Fibroblast of pulmonary artery (primary cell): ENCODE measurements at regions not wholly inside any gene's neighbourhood (a gene's known extent, or its start where the extent isn't known, plus 50 kb on each side); places are given as distances from the start of the nearest gene placed in this dataset.
"Not testable (repeated sequence)": the region's sequence is repeated elsewhere in the genome, so short reads cannot be mapped to it uniquely, and the experiment has no call there.

Experiments used
- DNase-seq: peaks from one replicate; pipeline ENCODE4 v3.0.0-alpha.2; 2010; ENCODE audit warnings: low read depth
- H3K4me3 ChIP-seq: replicated peaks from 2 replicates; pipeline ENCODE4 v1.5.1; 2011; ENCODE audit warnings: low read depth, mild to moderate bottlenecking, control low read depth, low read length, moderate library complexity
- TF ChIP-seq, protein P1 (sequence below): IDR thresholded peaks from 2 replicates; pipeline ENCODE4 v1.5.1; 2011; ENCODE audit warnings: mild to moderate bottlenecking, control low read depth, low read length, inconsistent platforms; ENCODE audit errors: missing control alignments

GRCh38 chr5:19098434-19098833 lies 889.6 kb downstream of the CDH18 start:
- H3K4me3 ChIP-seq = no peak overlapping the region
- TF ChIP-seq, protein P1, sequence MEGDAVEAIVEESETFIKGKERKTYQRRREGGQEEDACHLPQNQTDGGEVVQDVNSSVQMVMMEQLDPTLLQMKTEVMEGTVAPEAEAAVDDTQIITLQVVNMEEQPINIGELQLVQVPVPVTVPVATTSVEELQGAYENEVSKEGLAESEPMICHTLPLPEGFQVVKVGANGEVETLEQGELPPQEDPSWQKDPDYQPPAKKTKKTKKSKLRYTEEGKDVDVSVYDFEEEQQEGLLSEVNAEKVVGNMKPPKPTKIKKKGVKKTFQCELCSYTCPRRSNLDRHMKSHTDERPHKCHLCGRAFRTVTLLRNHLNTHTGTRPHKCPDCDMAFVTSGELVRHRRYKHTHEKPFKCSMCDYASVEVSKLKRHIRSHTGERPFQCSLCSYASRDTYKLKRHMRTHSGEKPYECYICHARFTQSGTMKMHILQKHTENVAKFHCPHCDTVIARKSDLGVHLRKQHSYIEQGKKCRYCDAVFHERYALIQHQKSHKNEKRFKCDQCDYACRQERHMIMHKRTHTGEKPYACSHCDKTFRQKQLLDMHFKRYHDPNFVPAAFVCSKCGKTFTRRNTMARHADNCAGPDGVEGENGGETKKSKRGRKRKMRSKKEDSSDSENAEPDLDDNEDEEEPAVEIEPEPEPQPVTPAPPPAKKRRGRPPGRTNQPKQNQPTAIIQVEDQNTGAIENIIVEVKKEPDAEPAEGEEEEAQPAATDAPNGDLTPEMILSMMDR = no peak
- no peak for DNase-seq

DNA sequence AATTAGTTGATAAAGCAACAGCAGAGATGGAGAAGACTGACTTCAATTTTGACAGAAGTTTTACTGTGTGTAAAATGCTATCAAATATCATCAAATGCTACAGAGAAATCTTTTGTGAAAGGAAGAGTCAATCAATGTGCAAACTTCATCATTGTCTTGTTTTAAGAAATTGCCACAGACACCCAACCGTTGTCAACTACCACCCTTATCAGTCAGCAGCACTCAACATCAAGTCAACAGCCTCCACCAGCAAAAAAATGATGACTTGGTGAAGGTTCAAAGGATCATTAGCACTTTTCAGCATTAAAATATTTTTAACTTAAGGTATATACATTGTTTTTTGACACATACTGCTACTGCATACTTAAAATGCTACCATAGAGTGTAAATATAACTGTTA lies 888.8 kb downstream of the CDH18 start:
- no peak for DNase-seq
- H3K4me3 ChIP-seq = no peak overlapping the region
- TF ChIP-seq, protein P1 = no peak

DNA sequence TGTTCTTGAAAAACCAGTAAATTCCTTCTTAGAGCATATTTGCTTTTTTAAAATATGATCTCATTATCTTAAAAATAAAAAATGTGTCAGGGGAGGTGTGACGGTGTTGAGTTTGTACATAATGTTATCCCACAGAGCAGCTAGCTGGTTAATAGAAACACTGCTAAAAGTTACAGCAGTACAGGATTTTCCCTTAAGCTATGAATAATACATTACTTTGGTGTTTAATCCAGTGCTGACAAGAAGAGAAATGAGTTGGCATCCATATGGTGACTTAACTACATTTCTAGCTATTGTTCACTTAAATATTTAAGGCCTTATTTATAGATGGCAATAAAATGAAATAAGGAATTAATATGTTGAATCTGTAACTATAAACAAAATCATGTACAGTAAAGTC lies 883.1 kb downstream of the CDH18 start:
- H3K4me3 ChIP-seq = no peak overlapping the region
- no peak for DNase-seq
- TF ChIP-seq, protein P1 = no peak

DNA sequence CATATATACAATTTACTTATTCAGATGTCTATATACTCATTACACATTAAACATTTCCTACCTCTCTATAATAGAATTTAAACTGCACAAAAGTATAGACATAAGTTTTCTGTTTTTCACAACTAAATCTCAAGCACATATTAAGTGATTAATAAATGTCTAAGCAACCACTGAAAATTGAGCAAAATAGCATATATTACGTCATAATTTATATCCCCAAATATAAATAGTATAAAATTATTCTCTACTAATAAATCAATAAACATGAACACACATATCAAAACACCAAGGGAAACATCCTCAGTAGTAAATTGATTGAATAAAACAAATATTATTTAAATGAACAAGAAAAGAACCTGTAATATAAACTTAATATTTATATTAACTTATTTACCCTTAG lies 865.1 kb downstream of the CDH18 start:
- TF ChIP-seq, protein P1 = no peak
- H3K4me3 ChIP-seq = no peak overlapping the region
- DNase-seq = no peak

DNA sequence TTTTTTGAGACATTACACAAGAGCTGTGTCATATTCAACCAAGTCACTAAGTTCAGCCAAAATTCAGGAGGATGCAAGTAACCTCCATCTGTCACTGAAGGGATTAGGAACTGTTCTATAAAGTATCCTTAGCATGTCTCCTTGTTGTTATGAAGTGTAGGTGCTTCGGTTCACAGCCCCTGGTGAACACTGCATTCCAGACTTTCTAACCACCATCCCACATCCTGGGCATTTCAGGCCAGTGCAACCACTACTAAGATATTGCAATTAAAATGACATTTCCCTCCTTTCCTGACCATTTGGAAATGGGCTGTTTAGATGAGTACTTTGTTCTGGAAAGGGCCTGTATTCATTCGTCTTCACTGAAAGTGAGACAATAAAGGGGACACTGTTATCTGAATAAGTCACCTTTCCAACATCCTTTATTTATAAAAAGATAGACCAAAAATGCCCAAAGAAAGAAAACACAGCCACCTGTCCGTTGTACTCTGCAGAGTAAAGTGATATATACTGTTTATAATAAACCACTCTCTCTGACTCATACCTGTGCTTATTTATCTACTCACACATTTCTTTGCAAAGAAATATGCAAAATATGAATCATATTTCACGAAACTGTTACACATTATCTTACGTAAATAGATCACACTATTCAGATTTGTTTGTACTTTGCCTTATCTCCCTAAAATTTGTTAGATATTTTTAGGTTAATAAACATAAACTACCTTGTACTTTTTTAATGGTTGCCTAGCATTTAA lies 861.9 kb downstream of the CDH18 start:
- H3K4me3 ChIP-seq = no peak overlapping the region
- TF ChIP-seq, protein P1 = no peak
- no peak for DNase-seq

- DNase-seq = no peak
- H3K4me3 ChIP-seq = no peak overlapping the region
- TF ChIP-seq, protein P1 = no peak
Measured at GRCh38 chr5:19140276-19140675, 847.7 kb downstream of the CDH18 start.

DNA sequence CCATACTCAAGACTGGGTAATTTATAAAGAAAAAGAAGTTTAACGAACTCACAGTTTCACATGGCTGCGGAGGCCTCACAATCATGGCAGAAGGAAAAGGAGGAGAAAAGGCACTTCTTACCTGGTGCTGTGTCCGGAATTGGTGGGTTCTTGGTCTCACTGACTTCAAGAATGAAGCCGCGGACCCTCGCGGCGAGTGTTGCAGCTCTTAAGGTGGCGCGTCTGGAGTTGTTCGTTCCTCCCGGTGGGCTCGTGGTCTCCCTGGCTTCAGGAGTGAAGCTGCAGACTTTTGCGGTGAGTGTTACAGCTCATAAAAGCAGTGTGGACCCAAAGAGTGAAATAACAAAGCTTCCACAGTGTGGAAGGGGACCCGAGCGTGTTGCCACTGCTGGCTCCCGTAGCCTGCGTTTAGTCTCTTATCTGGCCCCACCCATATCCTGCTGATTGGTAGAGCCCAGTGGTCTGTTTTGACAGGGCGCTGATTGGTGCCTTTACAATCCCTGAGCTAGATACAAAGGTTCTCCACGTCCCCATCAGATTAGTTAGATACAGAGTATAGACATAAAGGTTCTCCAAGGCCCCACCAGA lies 846.0 kb downstream of the CDH18 start:
- not testable (repeated sequence) for DNase-seq, H3K4me3 ChIP-seq

DNA sequence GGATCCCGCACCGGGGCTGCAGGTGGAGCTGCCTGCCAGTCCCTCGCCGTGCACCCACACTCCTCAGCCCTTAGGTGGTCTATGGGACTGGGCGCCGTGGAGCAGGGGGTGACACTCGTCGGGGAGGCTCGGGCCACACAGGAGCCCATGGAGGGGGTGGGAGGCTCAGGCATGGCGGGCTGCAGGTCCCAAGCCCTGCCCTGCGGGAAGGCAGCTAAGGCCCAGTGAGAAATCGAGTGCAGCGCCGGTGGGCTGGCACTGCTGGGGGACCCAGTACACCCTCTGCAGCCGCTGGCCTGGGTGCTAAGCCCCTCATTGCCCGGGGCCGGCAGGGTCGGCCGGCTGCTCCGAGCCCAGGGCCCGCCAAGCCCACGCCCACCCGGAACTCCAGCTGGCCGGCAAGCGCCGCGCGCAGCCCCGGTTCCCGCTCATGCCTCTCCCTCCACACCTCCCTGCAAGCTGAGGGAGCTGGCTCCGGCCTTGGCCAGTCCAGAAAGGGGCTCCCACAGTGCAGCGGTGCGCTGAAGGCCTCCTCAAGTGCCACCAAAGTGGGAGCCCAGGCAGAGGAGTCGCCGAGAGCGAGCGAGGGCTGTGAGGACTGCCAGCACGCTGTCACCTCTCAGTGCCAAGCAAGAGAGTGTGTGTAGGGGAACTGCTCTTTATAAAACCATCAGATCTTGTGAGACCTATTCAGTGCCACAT lies 845.1 kb downstream of the CDH18 start:
- H3K4me3 ChIP-seq = not testable (repeated sequence)

More for the DNA sequence above, 845.1 kb downstream of the CDH18 start:
- DNase-seq = not testable (repeated sequence)
